Eye (tissue), 1 donor: ENCODE measurements at regions not wholly inside any gene's neighbourhood (a gene's known extent, or its start where the extent isn't known, plus 50 kb on each side); places are given as distances from the start of the nearest gene placed in this dataset.

Experiments used
- DNase-seq: peaks from one replicate; pipeline ENCODE4 v3.0.0-alpha.2; 2015

GRCh38 chr13:99636728-99637353 lies 135.6 kb downstream of the TM9SF2 start:
- no peak for DNase-seq

GRCh38 chr13:99636306-99636705 lies 135.0 kb downstream of the TM9SF2 start:
- no peak for DNase-seq

GRCh38 chr13:99634672-99635071 lies 133.4 kb downstream of the TM9SF2 start:
- DNase-seq = no peak

- DNase-seq = no peak
Observed at GRCh38 chr13:99630269-99630898, 129.1 kb downstream of the TM9SF2 start.

- no peak for DNase-seq
Observed at GRCh38 chr13:99629641-99630040, 128.4 kb downstream of the TM9SF2 start.

- no peak for DNase-seq
Observed at GRCh38 chr13:99628442-99628841, 127.2 kb downstream of the TM9SF2 start.

- DNase-seq = no peak
Observed at GRCh38 chr13:99626461-99627082, 125.3 kb downstream of the TM9SF2 start.

GRCh38 chr13:99624936-99625540 lies 123.8 kb downstream of the TM9SF2 start:
- DNase-seq = no peak

- DNase-seq = no peak
Observed at GRCh38 chr13:99620806-99621205, 119.5 kb downstream of the TM9SF2 start.

GRCh38 chr13:99619207-99619606 lies 117.9 kb downstream of the TM9SF2 start:
- no peak for DNase-seq

GRCh38 chr13:99617474-99618255 lies 116.4 kb downstream of the TM9SF2 start:
- DNase-seq = peak; percentile 85

GRCh38 chr13:99614465-99614885 lies 113.2 kb downstream of the TM9SF2 start:
- DNase-seq = no peak
